Astrocyte of the spinal cord (primary cell): ENCODE measurements at regions not wholly inside any gene's neighbourhood (a gene's known extent, or its start where the extent isn't known, plus 50 kb on each side); places are given as distances from the start of the nearest gene placed in this dataset.
"Not testable (repeated sequence)": the region's sequence is repeated elsewhere in the genome, so short reads cannot be mapped to it uniquely, and the experiment has no call there.

Source experiments
- DNase-seq: peaks from one replicate; pipeline ENCODE4 v3.0.0; 2011; ENCODE audit warnings: low read depth, low spot score
- H3K4me3 ChIP-seq: 2 replicates; pipeline ENCODE4 v1.5.1; 2011; ENCODE audit warnings: low read depth, mild to moderate bottlenecking, low read length, moderate library complexity
- CTCF ChIP-seq: IDR thresholded peaks from 2 replicates; pipeline ENCODE4 v1.5.1; 2012; ENCODE audit warnings: low read depth, mild to moderate bottlenecking, low read length, inconsistent platforms
- in situ Hi-C: cut with HindIII; loops from 2 replicates; pipeline ENCODE4 v1.10.0; 2017; ENCODE audit warnings: low sequenced_read_pairs

- no peak overlapping the region for H3K4me3 ChIP-seq
- no peak for TF ChIP-seq CTCF
- in situ Hi-C loops: no loop called here
Measured at GRCh38 chr13:76594435-76594834, 291.8 kb downstream of the KCTD12 start.

GRCh38 chr13:76586842-76587241 lies 299.4 kb downstream of the KCTD12 start:
- in situ Hi-C loops: no loop called here
- no peak for DNase-seq
- TF ChIP-seq CTCF: no peak
- H3K4me3 ChIP-seq: no peak overlapping the region

More at GRCh38 chr13:76594435-76594834, 291.8 kb downstream of the KCTD12 start:
- DNase-seq: no peak

GRCh38 chr13:76579701-76580100 lies 306.5 kb downstream of the KCTD12 start:
- no peak overlapping the region for H3K4me3 ChIP-seq
- TF ChIP-seq CTCF: no peak
- DNase-seq: no peak
- in situ Hi-C loops: no loop called here

GRCh38 chr13:76575634-76576033 lies 310.6 kb downstream of the KCTD12 start:
- H3K4me3 ChIP-seq, DNase-seq, in situ Hi-C loops: not testable (repeated sequence)

DNA sequence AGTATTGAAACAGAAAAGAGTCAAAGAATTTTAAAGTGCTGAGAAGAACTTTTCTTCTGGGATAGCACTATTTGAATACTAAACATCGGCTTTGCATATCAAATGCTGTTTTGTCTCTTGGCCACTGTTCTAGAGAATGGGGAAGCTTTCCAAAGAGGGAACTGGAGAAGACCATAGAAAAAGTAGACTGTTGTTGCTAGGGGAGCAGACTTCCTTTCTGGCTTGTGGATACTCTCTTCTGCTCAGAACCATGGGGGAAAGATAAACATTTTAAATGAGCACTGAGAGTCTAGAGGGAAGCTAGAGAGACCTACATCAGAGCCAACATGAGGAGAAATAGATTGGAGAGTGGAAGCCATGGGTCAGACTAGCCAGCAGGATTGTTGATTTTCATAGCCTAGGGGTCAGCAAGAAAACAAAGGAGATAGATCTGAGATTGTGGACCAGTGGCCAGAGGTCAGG lies 315.7 kb downstream of the KCTD12 start:
- TF ChIP-seq CTCF: no peak
- H3K4me3 ChIP-seq: no peak overlapping the region
- no peak for DNase-seq
- in situ Hi-C loops: no loop called here

- H3K4me3 ChIP-seq: no peak overlapping the region
- in situ Hi-C loops: no loop called here
- no peak for DNase-seq
- TF ChIP-seq CTCF: no peak
Measured at GRCh38 chr13:76556627-76557026, 329.6 kb downstream of the KCTD12 start.

DNA sequence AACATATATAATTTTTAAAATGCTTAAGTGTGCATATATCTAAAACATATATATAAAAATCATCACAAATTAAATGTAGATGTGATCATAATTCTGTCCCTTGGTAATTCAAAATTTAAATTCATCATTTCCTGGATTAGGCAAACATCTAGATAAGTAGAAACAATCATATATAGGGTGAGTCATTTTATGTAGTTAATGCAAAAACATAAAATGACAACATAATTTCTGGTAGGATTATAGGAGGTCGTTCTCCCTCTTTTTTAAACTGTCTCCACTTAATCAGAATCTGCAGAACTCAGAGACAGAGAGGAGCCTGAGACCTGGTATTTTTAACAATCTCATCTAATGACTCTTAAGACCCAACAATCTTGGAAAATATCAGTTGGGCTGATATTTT lies 333.4 kb downstream of the KCTD12 start:
- TF ChIP-seq CTCF: no peak
- no peak for DNase-seq
- no peak overlapping the region for H3K4me3 ChIP-seq
- in situ Hi-C loops: no loop called here
